Pulmonary artery endothelial cell (primary cell): ENCODE measurements at regions not wholly inside any gene's neighbourhood (a gene's known extent, or its start where the extent isn't known, plus 50 kb on each side); places are given as distances from the start of the nearest gene placed in this dataset.
A peak's percentile ranks its signal among the peaks of the same experiment; 100 is the strongest.
"Not testable (repeated sequence)": the region's sequence is repeated elsewhere in the genome, so short reads cannot be mapped to it uniquely, and the experiment has no call there.

Experiments used
- DNase-seq: peaks from one replicate; pipeline ENCODE4 v3.0.0-alpha.2; 2011; ENCODE audit warnings: low read depth, low spot score

GRCh38 chr10:17538941-17539340 is 78.2 kb downstream of the HACD1 start:
- no peak for DNase-seq

DNA sequence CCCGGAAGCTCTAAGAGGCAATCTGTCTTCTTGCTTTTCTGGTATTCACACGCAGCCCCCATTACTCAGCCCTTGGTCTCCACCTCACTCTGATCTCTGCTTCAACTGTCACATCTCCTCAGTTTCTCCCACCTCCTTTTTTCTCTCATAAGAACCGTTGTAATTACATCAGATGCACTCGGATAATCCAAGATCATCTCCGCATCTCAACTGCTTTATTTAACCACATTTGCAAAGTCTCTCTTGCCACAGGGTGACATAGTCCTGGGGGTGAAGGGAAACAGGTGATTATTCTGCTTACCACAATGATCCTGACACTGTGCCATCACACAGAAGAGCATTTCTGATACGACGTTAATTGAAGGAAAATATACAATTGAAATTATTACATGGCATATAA is 79.9 kb downstream of the HACD1 start:
- no peak for DNase-seq

- no peak for DNase-seq
Measured at GRCh38 chr10:17536221-17536620, 81.0 kb downstream of the HACD1 start.

GRCh38 chr10:17533731-17534130 is 79.3 kb upstream of the ST8SIA6 start:
- no peak for DNase-seq

DNA sequence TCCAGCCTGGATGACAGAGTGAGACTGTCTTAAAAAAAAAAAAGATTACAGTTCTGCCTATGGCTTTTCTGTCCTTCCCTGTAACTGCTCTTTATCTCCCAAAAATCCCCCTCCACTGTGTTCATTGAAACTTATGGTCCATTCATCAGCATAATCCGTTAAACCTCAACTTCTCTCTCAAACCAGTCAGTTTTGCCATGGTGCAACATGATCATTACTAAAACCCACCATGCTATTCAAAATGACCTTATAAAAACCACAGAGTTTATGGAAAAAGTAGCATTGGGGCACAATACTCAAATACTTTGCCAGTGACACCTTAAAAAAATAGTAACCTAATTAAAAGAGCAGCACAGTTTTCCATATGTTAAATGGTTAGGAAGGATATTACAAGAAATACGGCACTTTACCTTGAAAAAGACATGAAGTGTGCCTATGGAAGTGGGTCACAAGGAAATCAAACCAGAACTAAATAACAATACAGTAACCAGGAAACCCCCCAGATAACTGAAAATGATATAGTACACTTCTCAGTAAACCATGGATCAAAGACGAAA is 74.0 kb upstream of the ST8SIA6 start:
- DNase-seq = no peak

DNA sequence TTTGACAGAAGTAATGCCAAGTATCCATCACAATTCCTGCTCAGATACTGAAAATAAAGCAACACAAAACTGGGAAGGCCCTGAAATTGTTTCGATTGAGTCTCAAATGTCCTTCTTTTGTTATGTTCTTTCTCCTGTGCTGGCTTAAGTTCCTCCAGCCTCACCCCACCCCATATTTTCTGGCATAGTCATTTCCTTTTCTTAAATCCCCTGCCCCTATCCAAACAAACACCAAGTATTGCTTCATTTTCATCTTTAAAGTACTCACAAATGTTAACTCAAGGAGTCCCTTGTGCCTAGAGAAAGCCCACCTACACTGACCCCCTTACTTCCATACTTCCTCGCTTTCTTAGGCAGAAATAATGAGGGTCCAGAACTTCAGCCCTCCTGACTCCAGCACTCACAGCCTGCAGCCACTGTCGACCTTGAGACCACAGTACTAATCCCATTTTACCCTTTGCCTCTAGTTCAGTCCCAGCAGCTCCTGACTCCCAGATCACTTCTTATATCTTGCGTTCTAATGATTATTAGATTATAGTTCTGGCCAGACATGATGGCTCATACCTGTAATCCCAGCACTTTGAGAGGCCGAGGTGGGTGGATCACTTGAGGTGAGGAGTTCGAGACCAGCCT is 73.2 kb upstream of the ST8SIA6 start:
- DNase-seq = peak; percentile 87

- DNase-seq = not testable (repeated sequence)
Measured at GRCh38 chr10:17526571-17526970, 72.2 kb upstream of the ST8SIA6 start.

- no peak for DNase-seq
Measured at GRCh38 chr10:17523917-17524316, 69.5 kb upstream of the ST8SIA6 start.

- DNase-seq = no peak
Measured at GRCh38 chr10:17523246-17523753, 68.9 kb upstream of the ST8SIA6 start.

DNA sequence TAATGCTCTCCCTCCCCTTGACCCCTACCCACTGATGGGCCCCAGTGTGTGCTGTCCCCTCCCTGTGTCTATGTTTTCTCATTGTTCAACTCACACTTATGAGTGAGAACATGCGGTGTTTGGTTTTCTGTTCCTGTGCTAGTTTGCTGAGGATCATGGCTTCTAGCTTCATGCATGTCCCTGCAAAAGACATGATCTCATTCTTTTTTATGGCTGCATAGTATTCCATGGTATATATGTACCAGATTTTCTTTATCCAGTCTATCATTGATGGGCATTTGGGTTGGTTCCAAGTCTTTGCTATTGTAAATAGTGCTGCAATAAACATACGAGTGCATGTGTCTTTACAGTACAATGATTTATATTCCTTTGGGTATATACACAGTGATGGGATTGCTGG is 67.9 kb upstream of the ST8SIA6 start:
- not testable (repeated sequence) for DNase-seq

GRCh38 chr10:17519457-17519856 is 65.1 kb upstream of the ST8SIA6 start:
- DNase-seq = no peak

DNA sequence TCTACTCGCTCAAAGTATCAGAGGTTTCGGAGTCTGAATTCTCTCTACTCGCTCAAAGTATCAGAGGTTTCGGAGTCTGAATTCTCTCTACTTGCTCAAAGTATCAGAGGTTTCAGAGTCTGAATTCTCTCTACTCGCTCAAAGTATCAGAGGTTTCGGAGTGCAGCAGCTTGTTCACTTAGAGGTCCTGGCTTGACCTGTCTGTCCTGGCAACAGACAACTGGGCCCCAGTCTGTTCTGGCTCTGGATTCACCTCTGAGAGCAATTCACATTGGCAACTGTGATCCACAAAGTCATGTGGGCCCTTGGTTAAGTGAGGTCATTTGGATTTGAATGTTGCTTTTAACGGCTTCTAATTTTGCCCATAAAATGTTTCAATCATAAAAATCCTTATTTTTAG is 63.9 kb upstream of the ST8SIA6 start:
- DNase-seq = no peak

DNA sequence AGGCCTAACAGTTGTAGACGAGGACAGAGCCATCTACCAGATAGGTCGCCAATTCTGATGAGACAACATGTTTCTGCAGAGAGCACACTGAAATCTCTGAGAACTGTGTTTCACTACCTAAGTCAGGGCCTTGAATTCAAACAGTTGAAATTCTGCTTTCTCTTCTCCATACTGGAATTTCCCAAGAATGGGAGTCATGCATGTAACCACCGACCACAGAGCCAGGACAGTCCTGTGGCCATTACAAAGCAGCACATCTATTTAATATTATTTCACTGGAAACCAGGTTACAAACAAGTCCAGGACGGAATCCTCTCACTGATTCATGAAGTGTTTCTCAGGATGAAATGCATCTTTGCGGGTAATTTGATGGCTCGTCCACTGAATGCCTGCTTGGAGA is 62.0 kb upstream of the ST8SIA6 start:
- no peak for DNase-seq

GRCh38 chr10:17512341-17513001 is 58.1 kb upstream of the ST8SIA6 start:
- DNase-seq = peak; percentile 98

DNA sequence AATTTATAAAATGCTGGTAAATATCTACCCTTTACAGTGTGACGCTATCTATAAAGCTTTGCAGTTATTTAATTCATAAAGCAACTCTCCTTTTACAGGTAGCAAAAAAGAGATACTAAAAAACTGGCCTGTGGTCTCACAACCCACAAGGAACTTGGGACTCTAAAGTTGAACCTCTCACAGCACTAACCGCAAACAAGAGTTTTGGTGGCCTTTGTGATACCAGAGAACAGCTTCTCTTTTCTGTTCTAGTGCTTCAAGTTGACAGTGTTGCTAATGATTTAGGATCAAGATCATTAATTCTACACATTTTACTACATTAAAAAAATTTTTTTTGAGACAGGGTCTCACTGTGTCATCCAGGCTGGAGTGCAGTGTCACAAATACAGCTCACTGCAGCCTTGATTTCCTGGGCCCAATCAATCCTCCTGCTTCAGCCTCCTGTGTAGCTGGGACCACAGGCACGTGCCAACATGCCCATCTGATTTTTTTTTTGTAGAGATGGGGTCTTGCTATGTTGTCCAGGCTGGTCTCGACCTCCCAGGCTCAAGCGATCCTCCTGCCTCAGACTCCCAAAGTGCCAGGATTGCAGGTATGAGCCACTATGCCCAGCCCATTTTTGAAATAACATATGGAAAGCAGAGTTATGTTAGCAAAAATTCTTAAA is 56.0 kb upstream of the ST8SIA6 start:
- DNase-seq = no peak

- no peak for DNase-seq
Measured at GRCh38 chr10:17507538-17507937, 53.1 kb upstream of the ST8SIA6 start.

DNA sequence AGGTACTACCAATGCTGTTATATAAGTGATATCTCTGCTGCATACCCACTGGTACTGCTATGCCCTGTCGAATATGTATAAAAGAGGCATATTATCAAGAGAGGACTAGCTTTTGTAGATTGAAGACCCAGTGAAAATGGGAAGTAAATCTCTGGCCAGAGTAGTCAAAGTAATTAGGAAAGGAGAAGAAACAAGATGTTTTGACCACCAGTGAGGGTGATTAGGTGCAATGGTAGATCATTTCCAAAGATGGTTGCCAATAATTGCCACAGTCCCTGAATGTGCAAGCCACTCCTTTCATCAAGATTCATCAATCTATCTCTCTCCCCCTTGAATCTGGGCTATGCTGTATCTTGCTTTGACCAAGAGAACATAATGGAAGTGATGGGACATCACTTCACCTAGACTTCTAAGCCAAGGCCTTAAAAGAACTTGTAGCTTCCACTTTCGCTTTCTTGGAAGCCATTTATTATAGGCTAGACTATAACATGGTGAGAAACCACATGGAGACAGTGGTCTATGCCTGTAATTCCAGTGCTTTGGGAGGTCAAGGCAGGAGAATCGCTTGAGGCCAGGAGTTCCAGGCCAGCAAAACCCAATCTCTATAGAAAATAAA is 52.6 kb upstream of the ST8SIA6 start:
- DNase-seq = no peak

- DNase-seq = no peak
Measured at GRCh38 chr10:17506390-17506789, 52.0 kb upstream of the ST8SIA6 start.

GRCh38 chr10:17504547-17505245 is 50.3 kb upstream of the ST8SIA6 start:
- no peak for DNase-seq
